ENCODE measurements at regions not wholly inside any gene's neighbourhood (a gene's known extent, or its start where the extent isn't known, plus 50 kb on each side); places are given as distances from the start of the nearest gene placed in this dataset.

DNA sequence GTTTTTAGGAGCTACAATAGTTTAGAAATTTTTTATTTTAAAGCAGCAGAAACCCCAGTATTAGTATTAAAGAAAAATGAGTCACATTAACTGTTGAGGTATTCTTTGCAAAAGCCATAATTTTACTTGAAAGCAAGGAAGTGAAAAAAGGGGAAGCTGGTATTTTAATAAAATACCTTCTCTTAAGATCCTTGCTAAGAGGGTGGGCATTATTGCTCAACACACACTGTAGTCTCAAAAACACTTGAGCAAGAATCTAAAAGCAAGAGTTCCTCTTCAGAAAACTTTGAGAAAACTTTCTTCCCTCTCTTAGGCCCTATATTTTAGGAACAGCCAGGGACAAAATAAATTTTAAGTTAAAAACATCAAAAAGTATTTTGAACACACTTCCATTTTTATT lies 259.4 kb upstream of the DIAPH2 start:
- TF ChIP-seq, protein P1, sequence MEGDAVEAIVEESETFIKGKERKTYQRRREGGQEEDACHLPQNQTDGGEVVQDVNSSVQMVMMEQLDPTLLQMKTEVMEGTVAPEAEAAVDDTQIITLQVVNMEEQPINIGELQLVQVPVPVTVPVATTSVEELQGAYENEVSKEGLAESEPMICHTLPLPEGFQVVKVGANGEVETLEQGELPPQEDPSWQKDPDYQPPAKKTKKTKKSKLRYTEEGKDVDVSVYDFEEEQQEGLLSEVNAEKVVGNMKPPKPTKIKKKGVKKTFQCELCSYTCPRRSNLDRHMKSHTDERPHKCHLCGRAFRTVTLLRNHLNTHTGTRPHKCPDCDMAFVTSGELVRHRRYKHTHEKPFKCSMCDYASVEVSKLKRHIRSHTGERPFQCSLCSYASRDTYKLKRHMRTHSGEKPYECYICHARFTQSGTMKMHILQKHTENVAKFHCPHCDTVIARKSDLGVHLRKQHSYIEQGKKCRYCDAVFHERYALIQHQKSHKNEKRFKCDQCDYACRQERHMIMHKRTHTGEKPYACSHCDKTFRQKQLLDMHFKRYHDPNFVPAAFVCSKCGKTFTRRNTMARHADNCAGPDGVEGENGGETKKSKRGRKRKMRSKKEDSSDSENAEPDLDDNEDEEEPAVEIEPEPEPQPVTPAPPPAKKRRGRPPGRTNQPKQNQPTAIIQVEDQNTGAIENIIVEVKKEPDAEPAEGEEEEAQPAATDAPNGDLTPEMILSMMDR (IDR thresholded peaks at IDR 0.05; ENCODE audit: low read depth, low read length): no peak
- TF ChIP-seq POLR2A (IDR thresholded peaks at IDR 0.05; ENCODE audit: extremely low read depth, insufficient read length) (no peak), MAX (IDR thresholded peaks at IDR 0.05; ENCODE audit: low read depth, low read length) (no peak), MYC (IDR thresholded peaks at IDR 0.05; ENCODE audit: low read depth, low read length) (no peak)
